Activated CD8-positive, alpha-beta memory T cell treated with anti-CD3 and anti-CD28 coated beads, Interleukin-2, amount 50 U/mL, for 24 hours (primary cell): ENCODE measurements at regions not wholly inside any gene's neighbourhood (a gene's known extent, or its start where the extent isn't known, plus 50 kb on each side); places are given as distances from the start of the nearest gene placed in this dataset.

Experiments used
- DNase-seq: peaks from one replicate; pipeline ENCODE4 v3.0.0-alpha.2; 2020; ENCODE audit errors: extremely low read depth

GRCh38 chr6:56345376-56345995 lies 98.1 kb upstream of the COL21A1 start:
- DNase-seq, result no peak

DNA sequence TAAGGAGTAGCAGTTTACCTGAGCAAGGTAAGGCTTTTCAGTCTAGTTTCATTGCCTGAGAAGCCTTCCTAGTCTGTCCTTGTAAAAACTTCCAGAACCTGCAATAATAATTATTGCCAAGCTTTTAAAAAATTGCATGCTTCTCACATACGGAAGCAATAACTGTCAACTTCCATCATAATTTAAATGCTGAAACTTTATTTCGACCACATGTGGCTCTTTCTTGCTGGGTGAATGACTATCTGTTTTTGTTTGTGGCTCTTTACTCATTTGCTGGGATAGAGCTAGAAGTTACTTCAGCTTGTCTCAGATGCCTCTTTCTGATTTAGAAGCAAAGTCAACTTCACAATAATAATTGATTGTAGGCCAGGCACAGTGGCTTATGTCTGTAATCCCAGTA lies 95.9 kb upstream of the COL21A1 start:
- no peak for DNase-seq

DNA sequence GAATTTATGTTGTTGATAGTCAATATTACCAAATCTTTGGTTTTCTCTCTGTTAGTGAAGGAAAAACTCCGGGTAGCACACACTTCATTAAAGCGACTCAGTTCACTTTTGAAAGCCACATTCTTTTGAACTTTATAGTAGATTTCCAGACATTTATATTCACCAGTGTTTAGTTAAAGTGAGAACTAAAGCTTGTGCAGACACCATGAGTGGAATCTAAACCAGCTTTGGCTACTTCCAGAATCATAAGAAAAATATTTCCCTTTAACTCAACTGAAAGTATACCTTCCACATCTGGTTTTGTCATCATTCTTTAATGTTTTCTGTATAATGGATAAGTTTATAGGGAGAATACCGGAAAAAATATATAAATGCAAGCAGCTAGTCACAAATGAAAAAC lies 92.1 kb upstream of the COL21A1 start:
- no peak for DNase-seq

GRCh38 chr6:56335726-56336125 lies 88.3 kb upstream of the COL21A1 start:
- DNase-seq, result no peak

- no peak for DNase-seq
These were observed 87.6 kb upstream of the COL21A1 start for GRCh38 chr6:56334937-56335336.

- DNase-seq, result no peak
These were observed 82.1 kb upstream of the COL21A1 start for GRCh38 chr6:56329271-56330050.

- no peak for DNase-seq
These were observed 81.3 kb upstream of the COL21A1 start for GRCh38 chr6:56328728-56329090.

DNA sequence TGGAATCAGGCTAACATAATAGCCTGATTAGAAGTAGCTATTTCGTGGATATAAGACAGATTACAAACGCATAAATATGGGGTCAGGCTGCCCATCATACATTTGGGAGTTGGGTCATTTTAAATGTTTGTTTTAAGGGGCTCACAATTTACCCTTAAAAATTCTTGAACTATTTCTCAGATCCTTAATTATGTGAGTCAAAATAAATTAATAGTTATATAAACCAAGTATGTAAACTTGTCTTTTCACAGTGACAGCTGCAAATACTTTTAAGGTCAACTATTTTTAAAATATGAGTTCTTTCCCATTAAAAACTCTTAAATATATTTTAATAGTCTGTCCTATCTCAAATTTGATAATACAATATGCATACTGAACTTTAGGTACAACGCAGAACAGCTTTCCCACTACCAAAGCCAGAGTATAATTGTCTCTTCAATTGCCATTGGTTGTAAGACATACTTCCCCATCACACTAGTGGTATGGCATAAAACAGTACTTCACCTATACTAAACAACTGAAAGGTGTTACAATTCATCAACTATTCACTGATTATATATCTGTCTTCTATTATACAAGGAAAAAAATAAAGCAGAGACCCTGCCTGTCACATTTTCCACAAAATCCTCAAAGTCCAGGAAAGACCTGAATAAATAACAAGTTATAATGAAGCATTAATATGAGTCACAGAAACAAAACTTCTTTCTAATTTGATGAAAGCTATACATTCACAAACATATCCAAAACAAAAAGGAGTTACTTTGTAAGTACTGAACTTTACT lies 80.8 kb upstream of the COL21A1 start:
- no peak for DNase-seq

- no peak for DNase-seq
These were observed 77.0 kb upstream of the COL21A1 start for GRCh38 chr6:56324396-56324795.

GRCh38 chr6:56318851-56319250 lies 71.5 kb upstream of the COL21A1 start:
- DNase-seq, result no peak

DNA sequence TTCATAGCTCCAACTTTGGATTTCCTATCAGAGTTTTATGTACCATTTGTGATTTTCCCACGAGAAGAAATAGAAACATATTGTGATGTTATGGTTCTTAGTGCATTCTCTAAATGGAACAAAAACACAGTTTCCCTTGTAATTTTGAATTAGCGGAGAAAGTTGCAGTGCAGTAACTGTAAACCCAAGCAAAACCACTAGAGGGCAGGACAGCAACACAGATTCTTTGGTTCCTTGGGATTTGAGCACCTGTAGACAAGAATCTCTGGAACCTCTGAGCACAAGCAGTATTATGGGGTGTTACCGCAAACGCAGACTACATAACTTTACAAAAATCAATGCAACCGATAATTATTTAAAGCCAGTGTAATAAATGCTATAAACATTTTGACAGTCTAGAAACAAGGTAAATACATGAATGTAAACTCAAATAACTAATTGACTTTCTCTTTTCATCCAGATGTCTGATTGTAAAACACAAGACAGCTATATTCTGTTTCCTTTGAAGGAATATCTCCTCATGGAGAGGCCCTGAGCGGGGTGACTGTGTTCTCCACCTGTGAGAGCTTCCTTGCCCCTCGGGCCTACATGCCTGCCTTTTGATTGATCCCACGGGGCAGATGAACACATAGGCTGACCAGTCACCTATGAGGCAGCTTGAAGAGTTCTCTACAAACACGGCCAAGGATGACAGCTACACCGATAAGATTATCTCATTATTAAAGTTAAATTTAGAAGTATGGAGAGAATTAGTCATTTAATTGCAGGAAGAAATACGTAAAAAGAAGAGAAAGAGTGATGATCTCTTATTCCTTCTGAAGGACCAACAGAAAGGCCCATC lies 67.5 kb upstream of the COL21A1 start:
- no peak for DNase-seq

DNA sequence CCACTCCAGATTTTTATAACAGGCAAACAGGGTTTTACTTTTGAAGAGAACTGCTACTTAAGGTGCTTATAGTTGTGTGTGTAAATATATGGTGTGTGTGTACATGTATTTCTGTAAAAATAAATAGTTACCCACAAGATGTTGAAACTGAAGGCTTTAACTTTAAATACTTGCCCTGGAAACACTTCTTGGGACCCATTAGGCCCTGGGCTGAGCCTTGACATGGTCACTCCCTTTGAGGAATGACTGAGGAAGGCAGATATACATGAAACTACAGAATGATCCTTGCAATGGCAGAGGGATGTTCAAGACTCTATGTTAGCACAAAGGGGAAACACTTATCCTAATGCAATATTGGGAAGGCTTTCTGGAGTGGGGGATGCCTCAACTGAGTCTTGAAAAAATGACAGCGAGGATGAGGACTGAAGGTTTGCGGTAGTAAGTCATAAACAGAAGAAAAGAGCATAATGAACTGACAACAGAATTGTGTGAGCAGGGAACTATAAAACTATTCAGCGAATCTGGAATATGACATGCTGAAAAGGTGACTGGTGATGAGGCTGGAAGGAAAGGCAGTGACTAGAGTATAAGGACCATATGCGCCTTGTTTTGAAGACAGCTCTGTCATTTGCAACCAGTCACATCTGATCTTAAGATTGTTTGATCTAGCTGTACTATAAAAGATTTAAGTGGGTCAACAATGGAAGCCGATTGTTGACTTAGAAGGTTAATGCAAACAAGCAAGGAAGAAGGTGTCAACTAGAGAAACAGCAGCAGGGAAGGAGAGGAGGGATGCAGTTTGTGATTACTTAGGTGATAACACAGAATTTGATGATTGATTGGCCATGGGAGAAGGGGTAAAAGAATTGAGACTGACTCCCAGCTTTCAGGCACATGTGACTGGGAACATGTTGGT lies 64.4 kb upstream of the COL21A1 start:
- no peak for DNase-seq

- no peak for DNase-seq
These were observed 63.7 kb upstream of the COL21A1 start for GRCh38 chr6:56311061-56311460.

GRCh38 chr6:56310241-56310640 lies 62.9 kb upstream of the COL21A1 start:
- DNase-seq, result no peak

- DNase-seq, result no peak
These were observed 52.5 kb upstream of the COL21A1 start for GRCh38 chr6:56299916-56300315.

GRCh38 chr6:56297022-56297989 lies 49.9 kb upstream of the COL21A1 start:
- no peak for DNase-seq
